Endothelial cell of umbilical vein (primary cell): ENCODE measurements at regions not wholly inside any gene's neighbourhood (a gene's known extent, or its start where the extent isn't known, plus 50 kb on each side); places are given as distances from the start of the nearest gene placed in this dataset.

Experiments
- BruUV-seq: library from RNA; stranded (reverse); fragments of 400-500 nt; replicated peaks from 2 replicates; lab custom pipeline; 2021; lab: Mats Ljungman, UMichigan
- CTCF ChIA-PET: fragments of 300-600, 350-600 bp; sonication (Branson Sonifier 250); formaldehyde crosslinking; loops from one replicate; lab custom pipeline; 2021; ENCODE audit warnings: antibody characterized with exemption, inconsistent platforms; lab: Charles Lee
- POLR2A ChIA-PET: fragments of 300-600, 350-600 bp; sonication (Branson Sonifier 250); formaldehyde crosslinking; loops from one replicate; lab custom pipeline; 2021; ENCODE audit warnings: antibody characterized with exemption, inconsistent platforms; lab: Charles Lee
- DNase-seq: peaks from one replicate; pipeline ENCODE4 v3.0.0-alpha.2; 2011; ENCODE audit warnings: low read depth, low spot score
- FAIRE-seq: peaks from 2 replicates; lab custom pipeline; 2011; peaks lifted over from hg19 to GRCh38; lab: Jason Lieb, UNC
- H2AFZ ChIP-seq: 2 replicates; pipeline ENCODE4 v1.6.0; 2012; ENCODE audit warnings: low read depth, low read length, control low read depth, inconsistent platforms
- H3K27ac ChIP-seq: 2 replicates; pipeline ENCODE4 v1.5.1; 2011; ENCODE audit warnings: low read depth, mild to moderate bottlenecking, control low read depth, low read length, moderate library complexity; ENCODE audit not compliant: insufficient read depth
- H3K27me3 ChIP-seq, 2 experiments: 2 replicates each; pipeline versions ENCODE4 v1.6.0 to v1.6.1; 2011; ENCODE audit warnings: low read length in 2 of 2, mixed read lengths in 1 of 2; ENCODE audit not compliant: control insufficient read depth in 2 of 2, insufficient read depth in 2 of 2
- H3K36me3 ChIP-seq, 2 experiments: 2 replicates in 1 of 2; 3 replicates in 1 of 2; pipeline ENCODE4 v1.5.1; 2011; ENCODE audit warnings: low read length in 2 of 2, mild to moderate bottlenecking in 1 of 2, moderate library complexity in 1 of 2; ENCODE audit not compliant: control insufficient read depth in 2 of 2, insufficient read depth in 2 of 2; ENCODE audit errors: extremely low read depth in 1 of 2
- H3K4me1 ChIP-seq: 3 replicates; pipeline ENCODE4 v1.5.1; 2011; ENCODE audit warnings: mild to moderate bottlenecking, low read length; ENCODE audit not compliant: control insufficient read depth, insufficient read depth; ENCODE audit errors: extremely low read depth
- H3K4me2 ChIP-seq: 2 replicates; pipeline ENCODE4 v1.6.1; 2011; ENCODE audit warnings: low read length, control low read depth, mixed read lengths; ENCODE audit not compliant: insufficient read depth
- H3K4me3 ChIP-seq, 3 experiments: fragments of 200-600 bp in 1 of 3; sonication (generic), shearing (Covaris generic) in 1 of 3; replicated peaks in 1 of 3; 2 replicates each; pipeline ENCODE4 v1.5.1; 2011 to 2016; ENCODE audit warnings: control low read depth in 3 of 3, low read length in 3 of 3, mild to moderate bottlenecking in 2 of 3, inconsistent platforms in 1 of 3, low read depth in 1 of 3, moderate library complexity in 1 of 3; ENCODE audit not compliant: insufficient read depth in 1 of 3
- H3K79me2 ChIP-seq: 2 replicates; pipeline ENCODE4 v1.6.0; 2012; ENCODE audit warnings: low read length, inconsistent platforms; ENCODE audit not compliant: control insufficient read depth, insufficient read depth
- H3K9ac ChIP-seq: replicated peaks from 2 replicates; pipeline ENCODE3; 2011; ENCODE audit warnings: low read length, control low read depth; ENCODE audit not compliant: insufficient read depth; ENCODE audit errors: extremely low read depth
- H3K9me1 ChIP-seq: replicated peaks from 3 replicates; pipeline ENCODE4 v1.6.0; 2011; ENCODE audit warnings: mild to moderate bottlenecking, low read length; ENCODE audit not compliant: control insufficient read depth, insufficient read depth; ENCODE audit errors: extremely low read depth
- H3K9me3 ChIP-seq: replicated peaks from 2 replicates; pipeline ENCODE4 v1.5.1; 2012; ENCODE audit warnings: low read length, inconsistent platforms; ENCODE audit not compliant: control insufficient read depth, insufficient read depth
- H4K20me1 ChIP-seq: replicated peaks from 2 replicates; pipeline ENCODE3; 2011; ENCODE audit warnings: mild to moderate bottlenecking, low read length; ENCODE audit not compliant: control insufficient read depth, insufficient read depth; ENCODE audit errors: extremely low read depth
- EZH2 ChIP-seq: IDR thresholded peaks from 2 replicates; pipeline ENCODE4 v1.6.1; 2012; ENCODE audit warnings: borderline replicate concordance, low read depth, mild to moderate bottlenecking, moderate library complexity, low read length, inconsistent platforms; ENCODE audit not compliant: severe bottlenecking
- FOS ChIP-seq: IDR thresholded peaks from 2 replicates; pipeline ENCODE4 v1.6.1; 2011; ENCODE audit warnings: mild to moderate bottlenecking, low read length, moderate library complexity, borderline replicate concordance; ENCODE audit not compliant: insufficient read depth
- GATA2 ChIP-seq: IDR thresholded peaks from 2 replicates; pipeline ENCODE4 v1.7.0; 2011; ENCODE audit warnings: low read depth, mild to moderate bottlenecking, moderate library complexity, mixed read lengths, low read length; ENCODE audit not compliant: insufficient read length, insufficient read depth
- JUN ChIP-seq: IDR thresholded peaks from 2 replicates; pipeline ENCODE4 v1.6.1; 2011; ENCODE audit warnings: borderline replicate concordance, low read depth; ENCODE audit not compliant: insufficient read length, insufficient read depth
- MYC ChIP-seq: IDR thresholded peaks from one replicate; pipeline ENCODE4 v1.6.1; 2011; ENCODE audit warnings: mild to moderate bottlenecking, low read depth, low read length
- POLR2A ChIP-seq: IDR thresholded peaks from 2 replicates; pipeline ENCODE4 v1.6.1; 2012; ENCODE audit warnings: low read depth, mild to moderate bottlenecking, control low read depth, low read length
- dilution Hi-C: fragments of 300-500 bp; cut with MboI; formaldehyde crosslinking; loops from one replicate; pipeline ENCODE4 v1.15.0; 2019; ENCODE audit warnings: low sequenced_read_pairs; ENCODE audit not compliant: extremely low pct_ligation_motif_present
- intact Hi-C: fragments of 100-400 bp; cut with micrococcal nuclease; formaldehyde crosslinking; loops from one replicate; pipeline ENCODE4 v1.10.0; 2022
- TF ChIP-seq, protein P1 (sequence below), 2 donors: IDR thresholded peaks; 1 replicate in 1 of 2; 2 replicates in 1 of 2; pipeline ENCODE4 v1.5.1; 2011; ENCODE audit warnings: low read length in 2 of 2, mild to moderate bottlenecking in 2 of 2, moderate library complexity in 2 of 2, control low read depth in 1 of 2, inconsistent platforms in 1 of 2, low read depth in 1 of 2; ENCODE audit not compliant: insufficient read depth in 1 of 2; ENCODE audit errors: extremely low read depth in 1 of 2
- TF ChIP-seq, protein P2 (sequence below): IDR thresholded peaks from 2 replicates; pipeline ENCODE4 v1.6.1; 2011; ENCODE audit not compliant: insufficient read depth, insufficient read length

DNA sequence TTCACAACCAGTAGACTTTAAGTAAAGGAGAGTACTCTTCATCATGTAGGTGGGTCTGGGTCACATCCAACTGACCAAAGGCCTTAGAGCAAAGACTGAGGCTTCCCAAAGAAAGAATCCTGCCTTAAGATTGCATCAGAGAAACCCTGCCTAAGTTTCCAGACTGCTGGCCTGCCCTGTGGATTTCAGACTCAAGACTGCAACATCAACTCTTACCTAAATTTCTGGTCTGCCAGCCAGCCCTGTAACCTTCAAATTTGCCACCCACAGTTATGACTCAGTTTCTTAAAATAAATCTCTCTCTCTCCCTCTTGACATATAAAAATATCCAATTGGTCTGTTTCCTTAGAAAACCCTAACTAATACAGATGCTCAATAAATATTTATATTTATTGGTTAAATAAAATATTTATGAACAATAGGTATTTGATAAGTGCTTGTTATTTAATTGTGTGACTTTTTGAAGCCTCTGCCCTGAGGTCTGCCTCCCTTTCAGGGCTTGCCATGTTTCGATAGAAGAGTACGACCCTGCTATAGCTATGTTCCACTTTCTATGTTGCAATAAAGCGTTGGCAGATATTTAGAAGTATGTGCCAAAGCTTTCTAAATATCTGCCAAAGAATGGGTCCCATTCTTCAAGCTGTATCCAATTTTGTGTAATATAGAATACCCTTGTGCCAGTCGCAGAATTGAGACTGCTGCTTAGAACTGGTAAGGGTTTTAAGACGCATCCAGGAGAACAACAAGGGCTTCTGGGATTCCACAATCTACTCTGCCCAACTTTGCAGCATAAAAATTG is 65.7 kb downstream of the TMEM30B start:
- TF ChIP-seq EZH2 (no peak), POLR2A (no peak), FOS (no peak), JUN (no peak), GATA2 (no peak), MYC (no peak)
- TF ChIP-seq, protein P1, sequence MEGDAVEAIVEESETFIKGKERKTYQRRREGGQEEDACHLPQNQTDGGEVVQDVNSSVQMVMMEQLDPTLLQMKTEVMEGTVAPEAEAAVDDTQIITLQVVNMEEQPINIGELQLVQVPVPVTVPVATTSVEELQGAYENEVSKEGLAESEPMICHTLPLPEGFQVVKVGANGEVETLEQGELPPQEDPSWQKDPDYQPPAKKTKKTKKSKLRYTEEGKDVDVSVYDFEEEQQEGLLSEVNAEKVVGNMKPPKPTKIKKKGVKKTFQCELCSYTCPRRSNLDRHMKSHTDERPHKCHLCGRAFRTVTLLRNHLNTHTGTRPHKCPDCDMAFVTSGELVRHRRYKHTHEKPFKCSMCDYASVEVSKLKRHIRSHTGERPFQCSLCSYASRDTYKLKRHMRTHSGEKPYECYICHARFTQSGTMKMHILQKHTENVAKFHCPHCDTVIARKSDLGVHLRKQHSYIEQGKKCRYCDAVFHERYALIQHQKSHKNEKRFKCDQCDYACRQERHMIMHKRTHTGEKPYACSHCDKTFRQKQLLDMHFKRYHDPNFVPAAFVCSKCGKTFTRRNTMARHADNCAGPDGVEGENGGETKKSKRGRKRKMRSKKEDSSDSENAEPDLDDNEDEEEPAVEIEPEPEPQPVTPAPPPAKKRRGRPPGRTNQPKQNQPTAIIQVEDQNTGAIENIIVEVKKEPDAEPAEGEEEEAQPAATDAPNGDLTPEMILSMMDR (IDR thresholded peaks at IDR 0.05; ENCODE audit: extremely low read depth in 1 of 2, insufficient read depth in 1 of 2, low read depth in 1 of 2, low read length in 2 of 2), result no peak
- TF ChIP-seq, protein P2, sequence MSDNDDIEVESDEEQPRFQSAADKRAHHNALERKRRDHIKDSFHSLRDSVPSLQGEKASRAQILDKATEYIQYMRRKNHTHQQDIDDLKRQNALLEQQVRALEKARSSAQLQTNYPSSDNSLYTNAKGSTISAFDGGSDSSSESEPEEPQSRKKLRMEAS, result no peak
- ChIA-PET CTCF (interaction anchor here (1.4 to 1.8 kb wide), 2 partner anchors 16 to 190 kb away, joined by 4 to 5 read pairs; no protein-coding TSS in a partner anchor), POLR2A (no interaction called here)
- Histone ChIP-seq H3K27me3 (peaks cover 0 to 2% of the 10 kb centered on the region in 2 experiments), H3K9me1 (no peaks in the 10 kb centered on the region), H3K79me2 (no peaks in the 10 kb centered on the region), H3K9me3 (no peaks in the 10 kb centered on the region), H4K20me1 (no peaks in the 10 kb centered on the region), H3K27ac (no peak overlapping the region), H2AFZ (no peak overlapping the region), H3K4me3 (no peak overlapping the region), H3K9ac (no peak overlapping the region), H3K4me1 (no peaks in the 10 kb centered on the region), H3K4me2 (no peak overlapping the region), H3K36me3 (no peaks in the 10 kb centered on the region)
- intact Hi-C loops (no loop called here), dilution Hi-C loops (no loop called here)
- FAIRE-seq (no peak), DNase-seq (no peak)
- BruUV-seq, result no TSS peak
